Ascending aorta (tissue), 2 donors: ENCODE measurements at regions not wholly inside any gene's neighbourhood (a gene's known extent, or its start where the extent isn't known, plus 50 kb on each side); places are given as distances from the start of the nearest gene placed in this dataset.

ENCODE experiments used
- DNase-seq, 2 donors: peaks; one replicate each; pipeline ENCODE4 v3.0.0-alpha.2; 2019; ENCODE audit warnings: low spot score in 2 of 2
- H3K27ac ChIP-seq, 2 donors: fragments of 200-600 bp; sonication (generic); one replicate each; pipeline ENCODE4 v1.5.1; 2016 to 2017; ENCODE audit warnings: mild to moderate bottlenecking in 1 of 2
- H3K27me3 ChIP-seq: fragments of 200-600 bp; sonication (generic); one replicate; pipeline ENCODE4 v1.5.1; 2017
- H3K36me3 ChIP-seq, 2 donors: fragments of 200-600 bp; sonication (generic); one replicate each; pipeline ENCODE4 v1.5.1; 2016
- H3K4me1 ChIP-seq, 2 donors: fragments of 200-600 bp; sonication (generic); one replicate each; pipeline ENCODE4 v1.5.1; 2016 to 2017; ENCODE audit warnings: mild to moderate bottlenecking in 1 of 2
- H3K4me3 ChIP-seq, 2 donors: fragments of 200-600 bp; sonication (generic); one replicate each; pipeline ENCODE4 v1.5.1; 2016 to 2017; ENCODE audit warnings: mild to moderate bottlenecking in 1 of 2
- H3K9me3 ChIP-seq, 2 donors: fragments of 200-600 bp; sonication (generic); one replicate each; pipeline ENCODE4 v1.5.1; 2016
- intact Hi-C: fragments of 100-400 bp; cut with DNase I; formaldehyde crosslinking; loops from one replicate; pipeline ENCODE4 v1.15.1; 2023
- TF ChIP-seq, protein P1 (sequence below), 3 experiments: fragments of 200-600 bp in 2 of 3; fragments of 450-650 bp in 1 of 3; sonication (generic) in 2 of 3; IDR thresholded peaks; one replicate each; pipeline ENCODE4 v1.5.1; 2016 to 2019; ENCODE audit warnings: antibody characterized with exemption in 3 of 3, mild to moderate bottlenecking in 1 of 3, moderate library complexity in 1 of 3

DNA sequence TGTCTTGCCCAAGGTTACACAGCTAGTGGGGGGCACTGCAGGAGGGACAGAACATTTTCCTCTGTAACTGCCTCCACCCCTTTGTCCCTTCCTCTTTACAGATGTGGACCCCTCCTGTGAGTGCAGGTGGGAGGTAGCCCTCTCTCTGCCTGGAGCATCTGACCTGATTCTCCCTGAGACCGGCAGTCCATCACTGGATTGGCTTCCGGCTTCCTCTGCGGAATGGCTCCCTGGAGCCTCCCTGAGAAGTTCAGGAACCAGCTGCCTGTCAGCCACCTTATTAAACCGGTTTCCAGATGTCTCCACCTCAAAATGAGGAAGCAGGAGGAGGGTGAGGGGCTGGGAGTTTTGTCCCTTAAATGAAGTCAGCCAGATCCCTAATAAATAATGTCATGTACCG lies 67.3 kb upstream of the TNP1 start:
- DNase-seq, result no peak
- intact Hi-C loops, result no loop called here
- Histone ChIP-seq H3K9me3 (no peaks in the 10 kb centered on the region), H3K4me1 (no peaks in the 10 kb centered on the region), H3K27me3 (no peaks in the 10 kb centered on the region), H3K36me3 (no peaks in the 10 kb centered on the region), H3K4me3 (no peak overlapping the region), H3K27ac (no peak overlapping the region)
- TF ChIP-seq, protein P1, sequence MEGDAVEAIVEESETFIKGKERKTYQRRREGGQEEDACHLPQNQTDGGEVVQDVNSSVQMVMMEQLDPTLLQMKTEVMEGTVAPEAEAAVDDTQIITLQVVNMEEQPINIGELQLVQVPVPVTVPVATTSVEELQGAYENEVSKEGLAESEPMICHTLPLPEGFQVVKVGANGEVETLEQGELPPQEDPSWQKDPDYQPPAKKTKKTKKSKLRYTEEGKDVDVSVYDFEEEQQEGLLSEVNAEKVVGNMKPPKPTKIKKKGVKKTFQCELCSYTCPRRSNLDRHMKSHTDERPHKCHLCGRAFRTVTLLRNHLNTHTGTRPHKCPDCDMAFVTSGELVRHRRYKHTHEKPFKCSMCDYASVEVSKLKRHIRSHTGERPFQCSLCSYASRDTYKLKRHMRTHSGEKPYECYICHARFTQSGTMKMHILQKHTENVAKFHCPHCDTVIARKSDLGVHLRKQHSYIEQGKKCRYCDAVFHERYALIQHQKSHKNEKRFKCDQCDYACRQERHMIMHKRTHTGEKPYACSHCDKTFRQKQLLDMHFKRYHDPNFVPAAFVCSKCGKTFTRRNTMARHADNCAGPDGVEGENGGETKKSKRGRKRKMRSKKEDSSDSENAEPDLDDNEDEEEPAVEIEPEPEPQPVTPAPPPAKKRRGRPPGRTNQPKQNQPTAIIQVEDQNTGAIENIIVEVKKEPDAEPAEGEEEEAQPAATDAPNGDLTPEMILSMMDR (IDR thresholded peaks at IDR 0.05), result no peak

DNA sequence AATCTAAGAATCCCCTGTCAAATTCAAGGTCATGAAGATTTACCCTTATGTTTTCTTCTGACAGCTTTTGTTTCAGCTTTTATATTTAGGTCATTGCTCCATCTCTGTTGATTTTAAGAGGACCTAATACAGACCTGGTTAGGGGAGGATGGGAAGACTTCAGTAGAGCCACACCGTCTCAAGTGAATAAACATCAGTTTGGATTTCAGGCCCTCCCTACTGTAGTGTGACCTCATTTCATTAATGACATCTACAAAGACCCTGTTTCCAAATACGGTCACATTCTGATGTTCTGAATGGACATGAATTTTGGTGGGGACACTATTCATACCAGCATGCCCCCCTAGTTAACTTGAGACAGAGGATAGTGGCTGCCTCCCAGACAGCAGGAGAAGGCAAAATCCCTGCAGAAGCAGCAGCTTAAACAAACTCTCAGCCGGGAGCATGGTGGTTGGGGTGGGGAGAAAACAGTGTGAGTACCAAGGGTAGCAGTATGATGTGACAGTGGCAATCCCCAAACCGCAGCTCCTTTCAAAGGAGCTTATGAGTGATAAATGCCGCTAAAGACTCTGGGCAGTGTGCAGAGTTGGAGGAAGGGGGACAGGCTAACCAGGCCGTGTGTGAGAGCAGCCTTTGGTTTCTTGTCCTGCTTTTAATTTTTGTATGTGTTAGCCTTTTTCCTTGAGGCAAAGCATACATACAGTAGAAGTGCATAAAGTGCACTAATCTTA lies 65.9 kb upstream of the TNP1 start:
- TF ChIP-seq, protein P1 (IDR thresholded peaks at IDR 0.05), result no peak
- intact Hi-C loops, result no loop called here

GRCh38 chr2:216925006-216925405 lies 65.1 kb upstream of the TNP1 start:
- Histone ChIP-seq H3K27me3 (no peaks in the 10 kb centered on the region), H3K4me3 (no peak overlapping the region), H3K9me3 (no peaks in the 10 kb centered on the region), H3K27ac (no peak overlapping the region), H3K36me3 (no peaks in the 10 kb centered on the region), H3K4me1 (no peaks in the 10 kb centered on the region)
- TF ChIP-seq, protein P1 (IDR thresholded peaks at IDR 0.05), result no peak
- DNase-seq, result no peak
- intact Hi-C loops, result no loop called here

More for the DNA sequence above, 65.9 kb upstream of the TNP1 start:
- H3K27ac ChIP-seq, result no peak overlapping the region
- H3K4me1 ChIP-seq, result no peaks in the 10 kb centered on the region
- no peaks in the 10 kb centered on the region for H3K9me3 ChIP-seq
- H3K36me3 ChIP-seq, result no peaks in the 10 kb centered on the region
- no peak overlapping the region for H3K4me3 ChIP-seq
- H3K27me3 ChIP-seq, result no peaks in the 10 kb centered on the region
- DNase-seq, result no peak

DNA sequence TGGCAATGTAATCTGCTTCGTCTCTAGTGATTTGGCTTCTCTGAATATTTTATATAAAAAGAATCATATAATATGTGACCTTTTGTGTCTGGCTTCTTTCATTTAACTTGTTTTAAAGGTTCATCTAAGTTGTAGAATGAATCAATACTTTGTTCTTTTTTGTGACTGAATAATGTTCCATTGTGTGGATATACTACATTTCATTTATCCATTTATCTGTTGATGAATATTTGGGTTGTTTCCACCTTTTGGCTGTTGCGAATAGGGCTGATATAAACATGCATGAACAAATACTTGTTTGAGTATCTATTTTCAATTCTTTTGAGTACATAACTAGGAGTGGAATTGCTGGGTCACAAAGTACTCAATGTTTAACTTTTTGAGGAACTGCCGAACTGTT lies 63.8 kb upstream of the TNP1 start:
- Histone ChIP-seq H3K27ac (no peak overlapping the region), H3K27me3 (no peaks in the 10 kb centered on the region), H3K4me3 (no peak overlapping the region), H3K36me3 (no peaks in the 10 kb centered on the region), H3K4me1 (no peaks in the 10 kb centered on the region), H3K9me3 (no peaks in the 10 kb centered on the region)
- TF ChIP-seq, protein P1 (IDR thresholded peaks at IDR 0.05), result no peak
- no peak for DNase-seq
- intact Hi-C loops, result no loop called here

- intact Hi-C loops, result no loop called here
- Histone ChIP-seq H3K27ac (no peak overlapping the region), H3K9me3 (no peaks in the 10 kb centered on the region), H3K27me3 (no peaks in the 10 kb centered on the region), H3K4me3 (no peak overlapping the region), H3K4me1 (no peaks in the 10 kb centered on the region), H3K36me3 (no peaks in the 10 kb centered on the region)
- DNase-seq, result no peak
- TF ChIP-seq, protein P1 (IDR thresholded peaks at IDR 0.05), result no peak
Measured at GRCh38 chr2:216922175-216922780, 62.4 kb upstream of the TNP1 start.
